PFSK-1 (cell line): ENCODE measurements at regions not wholly inside any gene's neighbourhood (a gene's known extent, or its start where the extent isn't known, plus 50 kb on each side); places are given as distances from the start of the nearest gene placed in this dataset.

Source experiments
- POLR2AphosphoS5 ChIP-seq: IDR thresholded peaks from 2 replicates; pipeline ENCODE4 v1.6.1; 2012; ENCODE audit warnings: low read depth, mild to moderate bottlenecking, control low read depth, low read length, moderate library complexity
- SIN3A ChIP-seq: IDR thresholded peaks from 2 replicates; pipeline ENCODE4 v1.6.1; 2012; ENCODE audit warnings: mild to moderate bottlenecking, low read length, moderate library complexity, borderline replicate concordance; ENCODE audit not compliant: insufficient read depth

- TF ChIP-seq POLR2AphosphoS5 (no peak), SIN3A (no peak)
Measured at GRCh38 chr15:39426552-39427532, 154.0 kb upstream of the THBS1 start.
